Naive thymus-derived CD8-positive, alpha-beta T cell (primary cell): ENCODE measurements at regions not wholly inside any gene's neighbourhood (a gene's known extent, or its start where the extent isn't known, plus 50 kb on each side); places are given as distances from the start of the nearest gene placed in this dataset.

Experiments
- ATAC-seq, 2 donors: fragments of 150-1000 bp; cut with Tn5 transposase in 1 of 2; sonication (Bioruptor Pico), chemical (Tn5 transposase) in 1 of 2; 1 replicate in 1 of 2; 2 replicates in 1 of 2; pipeline ENCODE4 v1.10.0; 2021; ENCODE audit warnings: mild to moderate bottlenecking in 2 of 2, moderate library complexity in 2 of 2
- POLR2A ChIA-PET: fragments of 350-600 bp; sonication (Branson Sonifier 250); formaldehyde crosslinking; loops from one replicate; lab custom pipeline; 2021; ENCODE audit warnings: antibody characterized with exemption; lab: Charles Lee
- DNase-seq, 10 donors: peaks; one replicate each; pipeline versions ENCODE4 v3.0.0 to v3.0.0-alpha.2; 2020 to 2022
- H3K27ac Mint-ChIP-seq, 10 donors: one replicate each; pipeline ENCODE4 v1.8.0; 2020 to 2022; ENCODE audit warnings: mild to moderate bottlenecking in 10 of 10, mixed read lengths in 10 of 10, moderate library complexity in 4 of 10, inconsistent platforms in 1 of 10
- H3K27me3 Mint-ChIP-seq, 5 donors: one replicate each; pipeline ENCODE4 v1.8.0; 2021 to 2022; ENCODE audit warnings: mixed read lengths in 5 of 5
- H3K36me3 Mint-ChIP-seq, 3 donors: one replicate each; pipeline ENCODE4 v1.8.0; 2020 to 2022; ENCODE audit warnings: mixed read lengths in 3 of 3, mild to moderate bottlenecking in 2 of 3, inconsistent platforms in 1 of 3
- H3K4me1 Mint-ChIP-seq, 4 donors: one replicate each; pipeline ENCODE4 v1.8.0; 2021 to 2022; ENCODE audit warnings: mixed read lengths in 4 of 4
- H3K4me3 Mint-ChIP-seq, 10 donors: one replicate each; pipeline ENCODE4 v1.8.0; 2020 to 2022; ENCODE audit warnings: mild to moderate bottlenecking in 10 of 10, mixed read lengths in 10 of 10, moderate library complexity in 6 of 10, inconsistent platforms in 1 of 10
- H3K9me3 Mint-ChIP-seq, 9 donors: one replicate each; pipeline ENCODE4 v1.8.0; 2020 to 2022; ENCODE audit warnings: mixed read lengths in 9 of 9, mild to moderate bottlenecking in 3 of 9, inconsistent platforms in 1 of 9, moderate library complexity in 1 of 9

DNA sequence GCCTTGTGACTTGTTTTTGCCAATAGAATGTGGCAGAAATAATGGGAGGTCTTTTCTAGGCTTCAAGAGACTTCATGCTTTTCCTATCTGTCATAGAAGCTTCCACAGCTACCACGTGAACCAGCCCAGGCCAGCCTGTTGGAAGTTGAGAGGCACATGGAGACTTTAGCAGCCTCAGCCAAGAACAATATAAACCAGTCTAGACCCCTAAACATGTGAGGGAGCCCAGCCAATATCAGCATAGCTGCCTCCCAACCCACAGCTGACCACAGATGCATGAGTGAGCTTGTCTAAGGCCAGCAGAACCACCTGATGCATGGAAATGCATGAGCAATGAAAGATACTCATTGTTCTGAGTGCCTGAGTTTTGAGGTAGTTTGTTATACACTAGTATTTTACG is 540.7 kb upstream of the BTBD3 start:
- no peaks in the 10 kb centered on the region for H3K36me3 Mint-ChIP-seq
- peaks cover 0 to 26% (median 10%) of the 10 kb centered on the region in 9 donors for H3K9me3 Mint-ChIP-seq
- no peak overlapping the region for H3K4me3 Mint-ChIP-seq
- POLR2A ChIA-PET: no interaction called here
- peaks cover 0 to 9% (median 0%) of the 10 kb centered on the region in 5 donors for H3K27me3 Mint-ChIP-seq
- ATAC-seq (no peak), DNase-seq (no peak)
- H3K27ac Mint-ChIP-seq: no peak overlapping the region
- H3K4me1 Mint-ChIP-seq: no peaks in the 10 kb centered on the region

DNA sequence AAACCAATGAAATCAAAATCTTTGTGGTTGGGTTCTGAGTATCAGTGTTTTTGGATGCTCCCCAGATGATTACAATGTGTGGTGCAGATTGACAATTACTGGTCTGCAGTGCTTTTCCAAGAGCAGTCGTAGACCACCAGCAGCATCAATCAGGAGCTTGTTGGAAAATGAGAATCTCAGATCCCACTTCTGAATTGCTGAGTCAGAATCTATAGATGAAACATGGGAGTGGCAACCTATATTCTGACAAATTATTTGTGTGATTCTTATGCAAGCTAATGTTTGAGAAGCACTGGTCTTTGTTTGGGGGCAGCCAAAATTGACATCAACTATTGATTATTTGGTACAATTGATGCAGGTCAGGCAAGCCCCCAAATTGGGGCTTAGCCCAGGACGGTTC is 539.9 kb upstream of the BTBD3 start:
- POLR2A ChIA-PET: no interaction called here
- no peak for ATAC-seq

DNA sequence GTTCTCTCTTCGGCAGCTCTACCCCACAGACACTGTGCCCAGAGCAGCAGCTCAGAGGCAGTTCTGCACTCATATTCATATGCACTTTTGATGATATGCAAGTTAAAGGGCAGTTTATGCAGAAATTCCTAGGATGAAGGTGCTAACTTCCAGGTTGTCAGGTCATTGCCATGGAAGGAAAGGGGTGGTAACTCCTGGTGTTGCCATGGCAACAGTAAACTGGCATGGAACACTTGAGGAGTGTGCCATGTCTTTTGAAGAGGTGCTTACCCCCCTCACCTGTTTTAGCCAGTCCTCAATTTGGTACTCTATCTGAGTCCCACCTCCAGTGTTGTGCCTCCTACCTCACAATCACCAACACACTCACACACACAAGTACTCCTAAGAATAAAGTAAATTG is 539.4 kb upstream of the BTBD3 start:
- H3K36me3 Mint-ChIP-seq: no peaks in the 10 kb centered on the region
- no peak for DNase-seq
- POLR2A ChIA-PET: no interaction called here
- H3K27me3 Mint-ChIP-seq: peaks cover 0 to 9% (median 0%) of the 10 kb centered on the region in 5 donors
- no peak for ATAC-seq
- peak overlapping the region in 1 of 10 donors; percentile 60 for H3K27ac Mint-ChIP-seq
- no peaks in the 10 kb centered on the region for H3K4me1 Mint-ChIP-seq
- H3K9me3 Mint-ChIP-seq: peaks cover 1 to 34% (median 12%) of the 10 kb centered on the region in 9 donors
- H3K4me3 Mint-ChIP-seq: no peak overlapping the region

More for the DNA sequence above, 539.9 kb upstream of the BTBD3 start:
- Mint-ChIP-seq H3K27ac (no peak overlapping the region), H3K36me3 (no peaks in the 10 kb centered on the region), H3K4me3 (no peak overlapping the region), H3K27me3 (peaks cover 0 to 9% (median 0%) of the 10 kb centered on the region in 5 donors), H3K9me3 (peaks cover 1 to 34% (median 15%) of the 10 kb centered on the region in 9 donors), H3K4me1 (no peaks in the 10 kb centered on the region)
- DNase-seq: no peak

DNA sequence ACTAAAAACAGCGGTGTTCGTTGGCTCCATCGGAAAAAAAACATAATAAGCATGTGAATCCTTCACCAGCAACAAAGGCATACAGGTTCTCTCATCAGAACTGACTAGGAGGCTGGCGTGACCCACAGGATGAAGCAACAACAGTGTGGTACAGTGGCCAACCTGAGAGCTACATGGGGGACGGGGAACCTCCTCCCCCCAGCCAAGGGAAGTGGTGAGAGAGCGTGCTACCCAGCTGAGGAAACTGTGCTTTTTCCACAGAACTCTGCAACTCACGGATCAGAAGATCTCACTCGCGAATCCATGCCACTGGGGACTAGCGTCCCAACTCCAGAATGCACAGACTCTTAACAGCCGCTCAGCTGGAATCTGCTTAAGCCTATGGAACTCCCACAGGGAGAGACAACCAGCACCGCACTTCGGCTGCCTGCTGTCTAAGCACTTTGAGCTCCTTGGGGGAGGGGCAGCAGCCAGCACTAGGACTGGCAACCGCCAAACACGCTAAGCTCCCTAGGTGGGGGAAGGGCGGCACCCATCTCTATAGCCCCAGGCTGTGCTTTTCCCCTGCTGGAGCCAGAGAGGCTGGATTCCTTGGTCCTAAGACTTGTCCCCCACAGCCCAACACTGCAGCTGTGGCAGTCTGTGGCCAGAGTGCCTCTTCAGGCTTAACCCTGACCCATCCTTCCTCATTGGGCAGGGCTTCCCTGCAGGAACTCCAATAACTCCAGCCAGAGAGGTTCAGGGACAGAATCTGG is 538.3 kb upstream of the BTBD3 start:
- Mint-ChIP-seq H3K4me3 (no peak overlapping the region), H3K27me3 (peaks cover 0 to 9% (median 0%) of the 10 kb centered on the region in 5 donors), H3K9me3 (peaks cover 1 to 36% (median 13%) of the 10 kb centered on the region in 9 donors), H3K36me3 (no peaks in the 10 kb centered on the region), H3K27ac (no peak overlapping the region), H3K4me1 (no peaks in the 10 kb centered on the region)
- POLR2A ChIA-PET: no interaction called here
- ATAC-seq (no peak), DNase-seq (no peak)

DNA sequence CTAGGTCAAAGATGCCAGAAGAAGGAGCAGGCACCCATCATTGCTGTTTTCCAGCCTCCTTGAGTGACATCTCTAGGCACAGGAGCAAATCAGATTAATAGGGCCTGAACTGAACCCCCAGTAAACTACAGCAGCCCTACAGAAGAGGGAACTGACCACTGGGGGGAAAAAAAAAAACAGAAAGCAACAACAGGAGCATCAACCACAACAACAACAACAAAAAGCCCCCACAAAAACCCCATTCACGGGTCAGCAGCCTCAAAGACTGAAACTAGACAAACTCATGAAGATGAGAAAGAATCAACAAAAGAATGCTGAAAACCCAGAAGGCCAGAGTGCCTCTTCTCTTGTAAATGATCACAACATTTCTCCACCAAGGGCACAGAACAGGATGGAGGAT is 537.4 kb upstream of the BTBD3 start:
- POLR2A ChIA-PET: no interaction called here
- no peak overlapping the region for H3K4me3 Mint-ChIP-seq
- H3K36me3 Mint-ChIP-seq: no peaks in the 10 kb centered on the region
- DNase-seq (no peak), ATAC-seq (no peak)
- peaks cover 0 to 9% (median 0%) of the 10 kb centered on the region in 5 donors for H3K27me3 Mint-ChIP-seq
- H3K9me3 Mint-ChIP-seq: peaks cover 1 to 39% (median 13%) of the 10 kb centered on the region in 9 donors
- H3K4me1 Mint-ChIP-seq: no peaks in the 10 kb centered on the region
- H3K27ac Mint-ChIP-seq: no peak overlapping the region

DNA sequence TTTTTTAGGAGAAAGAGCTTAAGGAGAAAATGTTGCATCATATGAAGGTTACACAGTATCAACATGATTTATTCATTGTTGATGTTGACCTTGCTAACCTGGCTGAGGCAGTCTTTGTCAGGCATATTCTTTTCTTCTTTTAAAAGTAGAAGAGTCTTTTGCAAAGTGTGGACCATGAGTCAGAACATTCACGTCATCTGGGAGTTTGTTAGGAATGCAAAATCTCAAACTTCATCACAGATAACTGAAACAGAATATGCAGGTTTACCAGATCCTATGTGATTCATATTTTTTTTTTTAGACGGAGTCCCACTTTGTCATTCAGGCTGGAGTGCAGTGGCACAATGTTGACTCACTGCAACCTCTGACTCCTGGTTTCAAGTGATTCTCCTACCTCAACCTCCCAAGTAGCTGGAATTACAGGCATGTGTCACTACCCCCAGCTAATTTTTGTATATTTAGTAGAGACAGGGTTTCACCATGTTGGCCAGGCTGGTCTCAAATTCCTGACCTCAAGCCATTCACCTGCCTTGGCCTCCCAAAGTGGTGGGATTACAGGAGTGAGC is 530.4 kb upstream of the BTBD3 start:
- DNase-seq (no peak), ATAC-seq (no peak)
- H3K4me3 Mint-ChIP-seq: no peak overlapping the region
- POLR2A ChIA-PET: no interaction called here
- H3K36me3 Mint-ChIP-seq: no peaks in the 10 kb centered on the region
- peaks cover 0 to 18% (median 4%) of the 10 kb centered on the region in 9 donors for H3K9me3 Mint-ChIP-seq
- H3K27me3 Mint-ChIP-seq: no peaks in the 10 kb centered on the region
- H3K4me1 Mint-ChIP-seq: no peaks in the 10 kb centered on the region
- no peak overlapping the region for H3K27ac Mint-ChIP-seq

DNA sequence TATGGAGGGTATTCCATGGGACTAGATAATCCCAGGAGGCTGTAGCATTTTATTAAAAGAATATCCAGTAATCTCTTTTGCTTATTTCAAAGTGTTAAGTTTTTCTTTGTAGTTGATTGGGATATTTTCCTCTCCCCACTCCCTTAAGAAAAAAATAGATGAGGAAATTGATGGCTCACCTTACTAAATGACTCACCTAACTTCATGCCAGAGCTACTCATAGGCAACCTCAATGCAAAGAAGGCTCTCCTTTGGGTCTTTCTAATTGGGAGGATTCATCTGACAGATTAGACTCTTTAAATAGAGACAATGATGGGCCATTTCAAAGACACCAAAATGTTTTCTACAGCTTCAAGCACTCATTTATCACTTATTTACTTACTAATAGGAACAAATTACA is 528.5 kb upstream of the BTBD3 start:
- Mint-ChIP-seq H3K36me3 (no peaks in the 10 kb centered on the region), H3K4me3 (no peak overlapping the region), H3K9me3 (peaks cover 0 to 12% (median 2%) of the 10 kb centered on the region in 9 donors), H3K27me3 (no peaks in the 10 kb centered on the region), H3K4me1 (no peaks in the 10 kb centered on the region), H3K27ac (no peak overlapping the region)
- DNase-seq (no peak), ATAC-seq (no peak)
- POLR2A ChIA-PET: no interaction called here

DNA sequence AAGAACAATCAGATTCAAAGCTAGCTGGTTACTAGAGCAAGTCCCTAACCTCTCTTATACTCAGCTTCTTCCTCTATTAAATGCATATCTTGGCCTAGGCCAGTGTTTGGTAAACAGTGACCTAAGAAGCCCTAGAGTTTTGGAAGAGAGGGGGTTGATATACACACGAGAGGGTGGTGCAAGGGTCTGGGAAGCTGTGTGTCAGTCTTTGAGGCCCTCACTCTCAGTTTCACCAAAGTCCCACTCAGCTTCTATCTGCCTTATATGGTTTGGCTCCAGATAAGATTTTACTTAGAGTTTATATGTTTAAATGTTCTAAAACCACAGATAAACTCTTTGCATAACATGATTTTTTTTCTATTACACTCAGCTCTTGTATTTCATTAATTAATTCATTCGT is 526.1 kb upstream of the BTBD3 start:
- POLR2A ChIA-PET: no interaction called here
- ATAC-seq: no peak
- no peak for DNase-seq
- Mint-ChIP-seq H3K36me3 (no peaks in the 10 kb centered on the region), H3K9me3 (peaks cover 0 to 8% (median 2%) of the 10 kb centered on the region in 9 donors), H3K4me3 (no peak overlapping the region), H3K27me3 (no peaks in the 10 kb centered on the region), H3K4me1 (no peaks in the 10 kb centered on the region), H3K27ac (no peak overlapping the region)

DNA sequence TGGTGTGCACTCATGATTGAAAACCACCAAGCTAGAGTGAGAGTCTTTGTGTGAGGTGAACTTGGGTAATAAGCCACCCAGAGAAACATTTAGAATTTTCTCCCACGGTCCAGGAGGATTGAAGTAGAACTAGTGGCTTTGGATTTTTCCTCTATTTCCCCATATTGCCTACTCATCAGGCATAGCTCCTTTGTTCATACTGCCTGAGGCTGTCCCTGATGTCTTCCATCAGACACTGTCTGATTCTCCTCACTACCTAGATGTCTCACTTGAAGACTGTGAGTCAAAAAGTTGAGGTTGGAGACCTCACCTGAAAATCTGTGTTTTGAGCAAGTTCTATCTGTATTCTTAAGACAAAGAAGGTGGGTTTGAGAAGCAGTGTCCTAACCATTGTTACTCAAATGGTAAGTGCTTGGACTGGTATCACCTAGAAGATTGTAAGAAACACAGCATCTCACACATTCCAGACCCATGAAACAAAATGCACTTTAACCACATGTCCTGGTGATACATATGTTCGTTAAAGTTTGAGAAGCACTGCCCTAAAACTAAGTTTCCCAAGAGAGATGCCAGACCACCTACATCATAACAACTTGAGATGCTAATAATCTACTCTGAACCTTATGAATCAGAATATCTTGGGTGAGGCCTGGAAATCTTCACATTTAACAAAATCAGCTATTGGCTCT is 523.4 kb upstream of the BTBD3 start:
- no peaks in the 10 kb centered on the region for H3K27me3 Mint-ChIP-seq
- H3K4me3 Mint-ChIP-seq: no peak overlapping the region
- ATAC-seq: no peak
- H3K9me3 Mint-ChIP-seq: peaks cover 0 to 5% (median 2%) of the 10 kb centered on the region in 9 donors
- H3K27ac Mint-ChIP-seq: no peak overlapping the region
- H3K4me1 Mint-ChIP-seq: no peaks in the 10 kb centered on the region
- POLR2A ChIA-PET: no interaction called here
- H3K36me3 Mint-ChIP-seq: no peaks in the 10 kb centered on the region
- DNase-seq: no peak

DNA sequence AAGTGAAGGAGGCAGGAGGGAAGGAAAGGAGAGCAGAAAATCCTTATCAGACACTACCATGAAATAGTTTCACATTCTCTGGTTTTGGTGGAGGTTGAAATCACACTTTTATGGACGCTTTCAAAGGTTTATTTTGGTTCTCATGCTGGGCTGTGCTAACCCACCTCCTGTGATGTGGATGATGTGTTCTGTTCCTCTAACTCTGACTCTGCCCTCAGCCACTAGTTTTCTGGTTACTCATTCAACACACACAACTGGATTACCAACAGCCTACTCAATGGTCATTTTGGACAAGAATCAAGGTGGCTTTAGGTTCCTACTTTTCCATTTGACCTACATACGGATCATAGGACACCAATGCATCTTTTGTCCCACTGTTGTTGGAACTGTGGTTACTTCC is 522.1 kb upstream of the BTBD3 start:
- Mint-ChIP-seq H3K27ac (no peak overlapping the region), H3K4me1 (no peaks in the 10 kb centered on the region), H3K4me3 (no peak overlapping the region), H3K9me3 (peaks cover 0 to 5% (median 0%) of the 10 kb centered on the region in 9 donors), H3K27me3 (no peaks in the 10 kb centered on the region), H3K36me3 (no peaks in the 10 kb centered on the region)
- ATAC-seq (no peak), DNase-seq (no peak)
- POLR2A ChIA-PET: no interaction called here

DNA sequence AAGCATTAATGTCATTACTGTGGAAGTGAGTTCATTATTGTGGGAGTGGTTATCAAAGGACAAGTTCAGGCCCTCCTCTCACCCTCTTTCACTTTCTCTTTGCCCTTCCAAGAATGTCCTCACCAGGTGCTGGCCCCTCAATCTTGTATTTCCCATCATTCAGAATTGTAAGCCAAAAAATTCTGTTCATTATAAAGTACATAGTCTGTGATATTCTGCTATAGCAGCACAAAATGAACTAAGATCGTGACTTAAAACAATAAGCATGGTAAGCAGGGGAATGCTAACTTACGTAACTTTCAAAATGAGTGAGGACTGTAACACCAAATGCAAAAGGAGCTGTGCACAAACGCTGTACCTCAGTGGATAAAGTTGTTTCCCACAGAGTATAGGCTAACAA is 515.7 kb upstream of the BTBD3 start:
- Mint-ChIP-seq H3K36me3 (no peaks in the 10 kb centered on the region), H3K9me3 (peaks cover 0 to 13% (median 0%) of the 10 kb centered on the region in 9 donors), H3K27me3 (no peaks in the 10 kb centered on the region), H3K4me1 (no peaks in the 10 kb centered on the region), H3K27ac (no peak overlapping the region), H3K4me3 (no peak overlapping the region)
- DNase-seq (no peak), ATAC-seq (no peak)
- POLR2A ChIA-PET: no interaction called here

DNA sequence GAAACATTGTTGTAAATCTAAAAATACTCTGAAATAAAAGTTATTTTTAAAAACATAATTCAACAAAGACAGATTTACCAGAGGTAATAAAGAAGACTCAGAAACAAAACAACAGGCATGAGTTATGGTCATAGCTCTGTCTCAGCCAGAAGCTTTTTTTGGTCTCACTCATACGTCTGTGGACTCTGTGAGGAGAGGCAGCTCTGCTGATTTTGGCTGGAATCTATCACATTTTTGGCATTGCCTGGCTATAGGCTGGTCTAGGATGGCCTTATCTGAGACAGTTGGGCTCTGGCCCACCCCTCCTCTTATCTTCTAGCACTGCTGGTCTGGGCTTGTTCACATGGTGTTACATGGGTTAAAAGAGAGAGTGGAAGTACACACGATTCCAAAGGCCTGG is 514.0 kb upstream of the BTBD3 start:
- H3K36me3 Mint-ChIP-seq: no peaks in the 10 kb centered on the region
- no peaks in the 10 kb centered on the region for H3K27me3 Mint-ChIP-seq
- DNase-seq (no peak), ATAC-seq (no peak)
- H3K4me1 Mint-ChIP-seq: no peaks in the 10 kb centered on the region
- H3K27ac Mint-ChIP-seq: no peak overlapping the region
- H3K9me3 Mint-ChIP-seq: peaks cover 0 to 17% (median 3%) of the 10 kb centered on the region in 9 donors
- POLR2A ChIA-PET: no interaction called here
- no peak overlapping the region for H3K4me3 Mint-ChIP-seq

DNA sequence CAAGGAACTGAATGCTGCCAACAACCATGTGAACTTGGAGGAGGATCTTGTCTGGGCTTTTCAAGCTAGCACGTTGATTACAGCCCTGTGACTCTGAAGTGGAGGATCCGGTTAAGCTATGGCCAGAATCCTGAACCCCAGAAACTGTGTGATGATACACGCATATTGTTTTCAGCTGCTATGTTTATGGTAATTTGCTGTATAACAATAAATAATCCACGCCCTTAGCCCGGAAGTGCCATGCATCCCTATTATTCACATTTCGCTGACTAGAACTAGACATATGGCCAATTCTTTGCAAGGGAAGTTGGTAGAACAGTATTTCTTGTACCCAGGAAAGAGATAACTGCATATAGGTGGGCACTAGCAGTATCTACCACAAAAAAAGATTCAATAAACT is 510.8 kb upstream of the BTBD3 start:
- peaks cover 0 to 16% (median 5%) of the 10 kb centered on the region in 9 donors for H3K9me3 Mint-ChIP-seq
- no peaks in the 10 kb centered on the region for H3K36me3 Mint-ChIP-seq
- POLR2A ChIA-PET: no interaction called here
- ATAC-seq: no peak
- no peaks in the 10 kb centered on the region for H3K27me3 Mint-ChIP-seq
- DNase-seq: no peak
- H3K4me3 Mint-ChIP-seq: no peak overlapping the region
- no peak overlapping the region for H3K27ac Mint-ChIP-seq
- H3K4me1 Mint-ChIP-seq: no peaks in the 10 kb centered on the region
